HG03066 (cell line): ENCODE measurements at regions not wholly inside any gene's neighbourhood (a gene's known extent, or its start where the extent isn't known, plus 50 kb on each side); places are given as distances from the start of the nearest gene placed in this dataset.

Experiments
- ATAC-seq: cut with Tn5 transposase; IDR thresholded peaks from one replicate; pipeline ENCODE4 v1.9.1; 2021; ENCODE audit warnings: low read depth; ENCODE audit not compliant: unreplicated experiment

- no peak for ATAC-seq
Observed at GRCh38 chr10:4504550-4504949, 321.5 kb upstream of the AKR1E2 start.

GRCh38 chr10:4503076-4503475 is 322.9 kb upstream of the AKR1E2 start:
- ATAC-seq, result no peak

- no peak for ATAC-seq
Observed at GRCh38 chr10:4501306-4501705, 324.7 kb upstream of the AKR1E2 start.

- ATAC-seq, result no peak
Observed at GRCh38 chr10:4498711-4499251, 327.2 kb upstream of the AKR1E2 start.

DNA sequence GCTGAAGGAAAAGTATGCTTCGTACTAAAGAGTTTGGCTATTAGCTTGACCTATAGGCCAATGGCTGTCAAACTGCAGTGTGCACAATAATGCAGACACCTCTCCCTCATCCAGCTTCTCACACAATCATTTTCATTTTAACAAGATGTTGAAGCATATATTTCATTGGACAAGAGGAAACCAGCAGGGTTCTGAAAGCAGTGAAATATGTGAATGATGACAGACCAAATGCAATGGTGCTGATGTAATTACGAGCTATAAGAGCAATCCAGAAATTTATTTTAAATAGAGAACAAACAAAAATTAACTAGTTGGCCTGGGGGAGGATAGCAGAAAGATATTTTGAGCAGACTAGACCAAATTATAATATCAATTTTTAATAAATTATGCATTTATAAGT is 331.5 kb upstream of the AKR1E2 start:
- ATAC-seq, result no peak

GRCh38 chr10:4492202-4492601 is 333.8 kb upstream of the AKR1E2 start:
- no peak for ATAC-seq

DNA sequence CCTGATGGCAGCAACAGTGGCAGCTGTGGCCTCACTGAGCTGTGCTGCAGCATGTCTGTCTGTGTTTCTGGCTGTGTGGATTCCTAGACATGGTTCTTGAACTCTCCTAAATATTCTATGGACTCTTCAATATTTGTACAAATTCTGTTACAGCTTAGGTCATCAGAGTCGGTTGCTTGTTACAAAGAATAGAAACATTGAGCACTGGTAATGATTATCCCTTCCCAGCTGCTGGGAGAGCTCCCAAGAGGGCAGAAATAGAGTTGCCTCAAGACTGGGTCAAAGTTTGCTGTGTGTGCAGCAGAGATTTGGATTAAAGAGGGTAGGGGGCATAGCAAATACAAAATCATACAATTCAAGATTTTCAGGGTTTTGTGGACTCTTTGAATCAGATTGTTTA is 337.1 kb upstream of the AKR1E2 start:
- ATAC-seq, result no peak

DNA sequence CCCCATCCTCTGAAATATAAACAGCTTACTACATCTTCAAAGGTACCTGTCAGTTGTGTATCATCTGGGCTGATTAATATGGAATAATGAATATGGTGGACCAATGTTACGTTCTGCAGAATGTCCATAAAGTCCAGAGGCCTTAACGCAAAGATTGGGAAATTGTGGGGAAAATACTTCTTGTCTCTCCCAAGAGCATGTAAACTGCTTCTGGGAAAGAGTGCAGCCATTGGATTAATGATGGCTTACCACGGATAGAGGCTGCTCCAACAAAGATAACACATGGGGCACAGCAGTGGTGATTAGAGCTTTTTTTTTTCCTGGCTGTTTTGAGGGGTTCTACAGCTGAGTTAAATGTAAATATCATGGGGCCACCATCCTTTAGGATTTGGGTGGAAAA is 340.4 kb upstream of the AKR1E2 start:
- ATAC-seq, result no peak

DNA sequence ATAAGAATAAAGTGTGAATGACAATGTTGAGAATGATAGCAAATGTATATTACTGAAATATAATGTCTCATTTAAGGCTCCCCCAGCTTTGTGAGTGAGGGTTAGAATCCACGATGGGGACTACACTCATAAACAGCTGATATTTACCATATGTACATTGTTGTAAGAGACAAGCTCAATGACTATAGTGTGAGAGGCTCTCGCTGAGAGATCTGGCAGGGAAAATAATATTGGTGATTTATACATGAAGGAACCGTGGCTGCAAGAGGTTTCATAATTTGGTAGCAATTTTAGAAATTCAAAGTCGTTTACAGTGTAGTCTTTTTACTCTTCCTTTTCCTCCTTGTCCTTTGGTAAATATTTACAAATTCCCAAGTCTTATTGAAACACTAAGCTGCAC is 342.2 kb upstream of the AKR1E2 start:
- no peak for ATAC-seq

DNA sequence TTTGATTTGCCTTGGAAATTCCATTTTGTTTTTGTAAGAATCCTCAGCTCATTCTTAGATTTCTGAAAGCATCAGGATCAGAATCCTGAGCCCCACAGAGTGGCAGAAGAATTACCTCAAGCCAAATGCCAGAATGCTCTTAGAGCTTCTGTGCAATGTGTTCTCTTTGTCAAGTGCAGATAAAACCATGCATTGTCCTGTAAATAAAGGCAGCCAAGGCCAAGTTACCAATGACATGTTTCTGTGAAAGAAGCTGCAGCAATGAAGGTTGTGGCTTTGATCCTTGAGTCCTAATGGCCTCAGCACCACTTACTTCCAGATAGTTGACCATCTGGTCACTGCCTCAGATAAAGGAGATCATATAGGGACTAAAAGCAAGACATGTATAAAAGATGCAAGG is 343.3 kb upstream of the AKR1E2 start:
- ATAC-seq, result no peak

DNA sequence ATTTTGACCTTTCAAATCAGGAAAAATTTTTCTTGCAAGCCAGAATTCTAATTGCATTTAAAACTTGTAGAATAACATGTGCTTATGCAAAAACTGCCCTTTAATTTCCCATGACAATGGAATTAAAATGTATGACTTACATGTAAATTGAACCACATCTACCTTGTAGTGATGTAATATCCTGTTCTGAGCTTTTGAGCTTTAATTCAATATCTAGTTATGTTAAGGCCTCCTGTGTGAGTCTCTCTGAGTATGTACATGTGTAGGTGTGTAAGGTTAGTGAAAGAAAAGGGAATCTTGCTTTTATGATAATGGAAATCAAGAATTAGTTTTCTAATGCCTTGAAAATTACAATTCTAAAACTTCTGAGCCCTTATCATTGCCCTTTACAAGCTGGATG is 344.8 kb upstream of the AKR1E2 start:
- no peak for ATAC-seq

GRCh38 chr10:4479342-4479741 is 346.7 kb upstream of the AKR1E2 start:
- ATAC-seq, result no peak

DNA sequence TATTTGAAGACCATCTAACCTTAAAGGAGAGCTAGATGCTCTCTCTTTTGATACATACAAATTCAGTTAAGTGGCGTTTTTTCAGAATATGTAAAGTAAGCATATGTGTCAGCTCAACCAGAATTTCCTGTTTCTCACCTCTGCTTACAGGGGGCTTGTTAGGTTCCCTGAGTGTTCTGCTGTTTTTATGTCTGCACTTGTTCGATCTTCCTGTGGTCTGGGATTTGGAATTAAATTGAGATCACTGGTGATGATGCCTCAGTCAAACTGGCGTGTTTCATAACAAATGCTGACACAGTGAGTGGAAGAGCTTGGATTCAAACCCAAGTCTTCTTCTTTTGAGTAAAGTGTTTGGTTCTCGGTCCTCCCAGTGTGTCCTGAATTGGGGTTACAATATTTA is 348.3 kb upstream of the AKR1E2 start:
- ATAC-seq, result no peak

GRCh38 chr10:4475827-4476490 is 350.0 kb upstream of the AKR1E2 start:
- no peak for ATAC-seq

DNA sequence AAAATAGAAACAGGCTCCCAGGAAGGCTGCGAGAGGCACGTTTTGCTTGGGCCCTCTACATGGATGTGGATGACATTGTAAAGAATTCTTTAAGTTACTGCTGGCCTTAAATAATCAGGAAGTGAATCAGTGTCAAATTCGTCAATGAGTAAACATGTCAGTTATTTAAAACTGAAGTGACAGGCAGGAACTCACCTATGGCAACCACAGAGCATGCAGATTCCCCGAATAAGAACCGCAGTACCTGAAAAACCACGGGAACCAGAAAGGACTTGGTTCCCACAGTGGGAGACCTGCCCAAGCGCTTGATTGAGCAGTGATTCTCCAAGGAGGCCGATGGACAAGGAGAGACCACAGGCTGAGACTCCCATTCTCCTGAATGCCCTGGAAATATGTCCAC is 351.2 kb upstream of the AKR1E2 start:
- ATAC-seq, result no peak

GRCh38 chr10:4473977-4474376 is 352.0 kb upstream of the AKR1E2 start:
- ATAC-seq, result no peak

- ATAC-seq, result no peak
Observed at GRCh38 chr10:4472190-4472904, 353.7 kb upstream of the AKR1E2 start.

GRCh38 chr10:4470231-4470835 is 355.7 kb upstream of the AKR1E2 start:
- no peak for ATAC-seq

DNA sequence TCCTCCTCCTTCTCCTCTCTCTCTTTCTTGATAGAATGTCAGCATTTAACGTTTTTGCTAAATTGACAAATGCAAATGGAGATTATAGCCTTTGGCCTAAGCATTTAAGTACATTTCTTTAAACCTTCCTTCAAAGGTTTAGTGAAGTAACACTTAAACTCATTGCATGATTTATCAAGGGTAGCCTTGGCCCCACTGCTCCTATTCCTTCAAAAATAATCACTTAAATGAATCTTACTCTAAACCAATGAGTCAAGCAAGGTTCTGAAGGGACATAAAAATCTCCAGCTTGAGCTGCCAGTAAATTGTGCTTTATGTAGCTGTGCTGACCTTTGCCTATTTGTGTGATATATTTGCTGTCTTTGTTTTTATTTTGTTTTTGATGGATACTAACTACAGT is 358.5 kb upstream of the AKR1E2 start:
- ATAC-seq, result no peak

GRCh38 chr10:4460267-4460666 is 365.7 kb upstream of the AKR1E2 start:
- no peak for ATAC-seq

GRCh38 chr10:4459531-4459930 is 366.5 kb upstream of the AKR1E2 start:
- no peak for ATAC-seq

DNA sequence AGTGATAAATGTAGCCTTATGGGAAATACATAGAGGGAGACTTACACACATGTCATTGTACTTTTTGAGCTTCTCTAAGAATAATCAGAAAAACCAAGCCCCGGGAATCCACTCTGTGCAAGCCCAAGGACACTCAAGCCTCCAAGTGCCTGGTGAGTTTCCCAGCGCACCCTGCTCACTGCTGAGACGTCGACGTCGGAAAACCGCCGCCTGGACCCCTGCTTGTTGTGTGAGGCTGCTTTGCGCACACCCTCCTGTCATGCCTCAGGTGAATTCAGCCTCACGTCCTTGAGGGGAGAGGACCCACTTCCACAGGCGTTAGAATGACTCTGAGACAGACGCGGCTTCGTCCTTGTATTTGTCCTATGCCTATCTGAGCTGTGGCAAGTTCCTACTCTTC is 368.4 kb upstream of the AKR1E2 start:
- no peak for ATAC-seq
